ENCODE measurements at regions not wholly inside any gene's neighbourhood (a gene's known extent, or its start where the extent isn't known, plus 50 kb on each side); places are given as distances from the start of the nearest gene placed in this dataset.

GRCh38 chr3:127383656-127384179 lies 95.9 kb upstream of the PRR20G start:
- Histone ChIP-seq H2AK5ac (ENCODE audit: low read depth, low read length) (no peak overlapping the region), H2BK120ac (ENCODE audit: low read depth, low read length) (no peak overlapping the region), H3K27ac (ENCODE audit: insufficient read depth, low read length) (no peak overlapping the region), H2AK9ac (replicated peaks; ENCODE audit: low read depth, low read length, poor library complexity) (no peak overlapping the region), H3K9ac (ENCODE audit: low read depth, low read length) (no peak overlapping the region), H2AFZ (replicated peaks; ENCODE audit: low read length, poor library complexity) (no peak overlapping the region), H4K8ac (ENCODE audit: low read depth in 2 of 2, low read length in 2 of 2) (no peak overlapping the region), H3K9me3 (ENCODE audit: control insufficient read depth, insufficient read depth, low read length) (no peaks in the 10 kb centered on the region), H3K4me2 (ENCODE audit: low read depth, low read length) (no peak overlapping the region), H2BK20ac (ENCODE audit: low read depth, low read length) (no peak overlapping the region), H4K5ac (ENCODE audit: low read depth, low read length) (no peak overlapping the region), H3K4me3 (ENCODE audit: insufficient read depth, low read depth, low read length) (no peak overlapping the region), H2BK5ac (ENCODE audit: low read depth, low read length, poor library complexity, severe bottlenecking) (no peak overlapping the region), H3K14ac (replicated peaks; ENCODE audit: low read depth, low read length) (no peak overlapping the region), H4K91ac (ENCODE audit: insufficient read depth, low read depth, low read length) (no peak overlapping the region), H3K4ac (ENCODE audit: low read depth, low read length) (no peak overlapping the region), H3K56ac (ENCODE audit: extremely low read depth, insufficient read depth, low read length) (no peak overlapping the region), H3K23ac (ENCODE audit: low read depth, low read length) (no peak overlapping the region), H3K79me1 (ENCODE audit: low read depth in 1 of 2, low read length in 2 of 2) (no peaks in the 10 kb centered on the region), H3K27me3 (ENCODE audit: control insufficient read depth, insufficient read depth, low read length) (peaks cover 2% of the 10 kb centered on the region), H3K18ac (ENCODE audit: low read depth, low read length) (no peak overlapping the region), H4K20me1 (ENCODE audit: insufficient read depth, low read length) (no peaks in the 10 kb centered on the region), H3K36me3 (ENCODE audit: control insufficient read depth, insufficient read depth, low read length) (no peaks in the 10 kb centered on the region), H3K4me1 (ENCODE audit: control insufficient read depth, insufficient read depth, low read length) (no peaks in the 10 kb centered on the region), H2BK15ac (ENCODE audit: low read depth, low read length) (no peak overlapping the region), H3K9me1 (ENCODE audit: insufficient read depth, low read length) (no peaks in the 10 kb centered on the region)
- dilution Hi-C loops (cut with HindIII; ENCODE audit: low sequenced_read_pairs, unreplicated experiment) (no loop called here), intact Hi-C loops (cut with micrococcal nuclease) (no loop called here), in situ Hi-C loops (cut with MboI; ENCODE audit: low sequenced_read_pairs) (no loop called here)
- ChIA-PET POLR2A (ENCODE audit: unreplicated experiment) (no interaction called here), CTCF (no interaction called here)
- no peak for TF ChIP-seq RFX5 (IDR thresholded peaks at IDR 0.05; ENCODE audit: low read depth, low read length)
- TF ChIP-seq BHLHE40 (IDR thresholded peaks at IDR 0.05; ENCODE audit: low read depth, low read length) = no peak
- no peak for TF ChIP-seq CEBPB (IDR thresholded peaks at IDR 0.05; ENCODE audit: low read depth, low read length)
- no peak for TF ChIP-seq SMC3 (IDR thresholded peaks at IDR 0.05; ENCODE audit: low read depth, low read length)
- TF ChIP-seq, protein P1, sequence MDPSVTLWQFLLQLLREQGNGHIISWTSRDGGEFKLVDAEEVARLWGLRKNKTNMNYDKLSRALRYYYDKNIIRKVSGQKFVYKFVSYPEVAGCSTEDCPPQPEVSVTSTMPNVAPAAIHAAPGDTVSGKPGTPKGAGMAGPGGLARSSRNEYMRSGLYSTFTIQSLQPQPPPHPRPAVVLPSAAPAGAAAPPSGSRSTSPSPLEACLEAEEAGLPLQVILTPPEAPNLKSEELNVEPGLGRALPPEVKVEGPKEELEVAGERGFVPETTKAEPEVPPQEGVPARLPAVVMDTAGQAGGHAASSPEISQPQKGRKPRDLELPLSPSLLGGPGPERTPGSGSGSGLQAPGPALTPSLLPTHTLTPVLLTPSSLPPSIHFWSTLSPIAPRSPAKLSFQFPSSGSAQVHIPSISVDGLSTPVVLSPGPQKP (IDR thresholded peaks at IDR 0.05; ENCODE audit: borderline replicate concordance, low read depth, low read length) = no peak
- TF ChIP-seq NFE2L2 (IDR thresholded peaks at IDR 0.05; ENCODE audit: low read depth, low read length) = no peak
- TF ChIP-seq CHD1 (IDR thresholded peaks at IDR 0.05; ENCODE audit: low read depth, low read length) = no peak
- no peak for TF ChIP-seq RCOR1 (IDR thresholded peaks at IDR 0.05; ENCODE audit: insufficient replicate concordance, low read length)
- no peak for TF ChIP-seq RAD21 (IDR thresholded peaks at IDR 0.05; ENCODE audit: low read length)
- TF ChIP-seq MAZ (IDR thresholded peaks at IDR 0.05; ENCODE audit: borderline replicate concordance, low read depth, low read length) = no peak
- TF ChIP-seq MAFK (IDR thresholded peaks at IDR 0.05; ENCODE audit: low read depth, low read length) = no peak
- TF ChIP-seq USF2 (IDR thresholded peaks at IDR 0.05; ENCODE audit: low read depth, low read length) = no peak
- TF ChIP-seq, protein P2, sequence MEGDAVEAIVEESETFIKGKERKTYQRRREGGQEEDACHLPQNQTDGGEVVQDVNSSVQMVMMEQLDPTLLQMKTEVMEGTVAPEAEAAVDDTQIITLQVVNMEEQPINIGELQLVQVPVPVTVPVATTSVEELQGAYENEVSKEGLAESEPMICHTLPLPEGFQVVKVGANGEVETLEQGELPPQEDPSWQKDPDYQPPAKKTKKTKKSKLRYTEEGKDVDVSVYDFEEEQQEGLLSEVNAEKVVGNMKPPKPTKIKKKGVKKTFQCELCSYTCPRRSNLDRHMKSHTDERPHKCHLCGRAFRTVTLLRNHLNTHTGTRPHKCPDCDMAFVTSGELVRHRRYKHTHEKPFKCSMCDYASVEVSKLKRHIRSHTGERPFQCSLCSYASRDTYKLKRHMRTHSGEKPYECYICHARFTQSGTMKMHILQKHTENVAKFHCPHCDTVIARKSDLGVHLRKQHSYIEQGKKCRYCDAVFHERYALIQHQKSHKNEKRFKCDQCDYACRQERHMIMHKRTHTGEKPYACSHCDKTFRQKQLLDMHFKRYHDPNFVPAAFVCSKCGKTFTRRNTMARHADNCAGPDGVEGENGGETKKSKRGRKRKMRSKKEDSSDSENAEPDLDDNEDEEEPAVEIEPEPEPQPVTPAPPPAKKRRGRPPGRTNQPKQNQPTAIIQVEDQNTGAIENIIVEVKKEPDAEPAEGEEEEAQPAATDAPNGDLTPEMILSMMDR (conservative IDR thresholded peaks at IDR 0.05; ENCODE audit: low read depth, low read length) = no peak
- TF ChIP-seq MXI1 (IDR thresholded peaks at IDR 0.05; ENCODE audit: borderline replicate concordance, low read depth, low read length) = no peak
- TF ChIP-seq FOS (IDR thresholded peaks at IDR 0.05; ENCODE audit: low read depth, low read length) = no peak
- TF ChIP-seq POLR2A (IDR thresholded peaks at IDR 0.05; ENCODE audit: low read depth, low read length) = no peak
- no CpG with 5 or more reads among the region's 10 CpGs for WGBS, 2 experiments (ENCODE audit: extremely low coverage in 2 of 2, insufficient read length in 1 of 2)
- ATAC-seq (ENCODE audit: low read depth) = no peak
- no peak for DNase-seq
- no TSS peak for BruUV-seq (replicated peaks)

Measured in IMR-90 (cell line).